HEK293T (cell line): ENCODE measurements at regions not wholly inside any gene's neighbourhood (a gene's known extent, or its start where the extent isn't known, plus 50 kb on each side); places are given as distances from the start of the nearest gene placed in this dataset.

Experiments used
- ARNT ChIP-seq: fragments of 450-650 bp; IDR thresholded peaks from 2 replicates; pipeline ENCODE4 v1.6.1; 2017; ENCODE audit warnings: mild to moderate bottlenecking
- ELF4 ChIP-seq: fragments of 450-650 bp; IDR thresholded peaks from 2 replicates; pipeline ENCODE4 v1.6.1; 2017; ENCODE audit warnings: antibody characterized with exemption
- FOXA1 ChIP-seq: fragments of 450-650 bp; IDR thresholded peaks from 2 replicates; pipeline ENCODE4 v1.6.1; 2016; ENCODE audit warnings: mild to moderate bottlenecking
- FOXM1 ChIP-seq: fragments of 450-650 bp; IDR thresholded peaks from 2 replicates; pipeline ENCODE4 v1.6.1; 2017; ENCODE audit warnings: mild to moderate bottlenecking, borderline replicate concordance
- NFRKB ChIP-seq: fragments of 450-650 bp; IDR thresholded peaks from 2 replicates; pipeline ENCODE4 v1.6.1; 2016; ENCODE audit warnings: mild to moderate bottlenecking, moderate library complexity
- SUZ12 ChIP-seq: fragments of 450-650 bp; IDR thresholded peaks from 2 replicates; pipeline ENCODE4 v1.6.1; 2016; ENCODE audit warnings: mild to moderate bottlenecking
- TF ChIP-seq, protein P1 (sequence below): fragments of 450-650 bp; IDR thresholded peaks from 2 replicates; pipeline ENCODE4 v1.6.1; 2016

DNA sequence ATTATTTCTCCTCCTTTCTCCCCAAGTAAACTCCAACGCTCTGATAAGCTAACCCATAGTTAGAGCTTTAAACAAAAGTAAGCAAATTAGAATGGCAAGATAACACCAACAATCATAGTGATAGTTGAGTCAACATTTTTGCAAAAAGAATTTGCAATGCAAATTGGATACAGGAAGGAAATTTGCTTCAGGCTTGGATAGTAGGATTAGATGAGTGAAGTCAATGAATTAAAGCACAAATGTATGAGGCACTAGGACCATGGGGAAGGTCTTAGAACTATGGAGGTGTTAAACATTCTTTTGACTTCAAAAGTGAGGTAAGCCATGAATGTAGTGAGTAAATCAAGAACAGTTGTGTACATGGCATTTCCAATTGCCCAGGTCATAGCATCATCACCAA, 289.8 kb upstream of the GRAMD2B start:
- TF ChIP-seq ELF4: no peak
- no peak for TF ChIP-seq FOXM1
- no peak for TF ChIP-seq ARNT
- TF ChIP-seq, protein P1, sequence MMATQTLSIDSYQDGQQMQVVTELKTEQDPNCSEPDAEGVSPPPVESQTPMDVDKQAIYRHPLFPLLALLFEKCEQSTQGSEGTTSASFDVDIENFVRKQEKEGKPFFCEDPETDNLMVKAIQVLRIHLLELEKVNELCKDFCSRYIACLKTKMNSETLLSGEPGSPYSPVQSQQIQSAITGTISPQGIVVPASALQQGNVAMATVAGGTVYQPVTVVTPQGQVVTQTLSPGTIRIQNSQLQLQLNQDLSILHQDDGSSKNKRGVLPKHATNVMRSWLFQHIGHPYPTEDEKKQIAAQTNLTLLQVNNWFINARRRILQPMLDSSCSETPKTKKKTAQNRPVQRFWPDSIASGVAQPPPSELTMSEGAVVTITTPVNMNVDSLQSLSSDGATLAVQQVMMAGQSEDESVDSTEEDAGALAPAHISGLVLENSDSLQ: no peak
- TF ChIP-seq NFRKB: no peak
- TF ChIP-seq SUZ12: no peak
- no peak for TF ChIP-seq FOXA1
